Ishikawa (cell line): ENCODE measurements at regions not wholly inside any gene's neighbourhood (a gene's known extent, or its start where the extent isn't known, plus 50 kb on each side); places are given as distances from the start of the nearest gene placed in this dataset.

Experiments used
- CEBPB ChIP-seq: IDR thresholded peaks from 2 replicates; pipeline ENCODE4 v1.6.1; 2012
- CREB1 ChIP-seq: IDR thresholded peaks from 2 replicates; pipeline ENCODE4 v1.6.1; 2012; ENCODE audit warnings: low read depth
- EGR1 ChIP-seq: IDR thresholded peaks from 2 replicates; pipeline ENCODE4 v1.6.1; 2012
- EP300 ChIP-seq: IDR thresholded peaks from 2 replicates; pipeline ENCODE4 v1.6.1; 2012; ENCODE audit warnings: borderline replicate concordance
- FOXM1 ChIP-seq: IDR thresholded peaks from 2 replicates; pipeline ENCODE4 v1.6.1; 2012; ENCODE audit warnings: low read depth, borderline replicate concordance
- NFIC ChIP-seq: IDR thresholded peaks from 2 replicates; pipeline ENCODE4 v1.6.1; 2012
- RAD21 ChIP-seq: IDR thresholded peaks from 2 replicates; pipeline ENCODE4 v1.6.1; 2012; ENCODE audit warnings: low read depth
- TAF1 ChIP-seq: IDR thresholded peaks from 2 replicates; pipeline ENCODE4 v1.6.1; 2012; ENCODE audit warnings: low read depth, mild to moderate bottlenecking
- TCF12 ChIP-seq: IDR thresholded peaks from 2 replicates; pipeline ENCODE4 v1.6.1; 2012; ENCODE audit warnings: low read depth
- TEAD4 ChIP-seq: IDR thresholded peaks from 2 replicates; pipeline ENCODE4 v1.6.1; 2012
- YY1 ChIP-seq: IDR thresholded peaks from 2 replicates; pipeline ENCODE4 v1.6.1; 2012; ENCODE audit warnings: low read depth
- ZBTB7A ChIP-seq: IDR thresholded peaks from 2 replicates; pipeline ENCODE4 v1.6.1; 2012; ENCODE audit warnings: low read depth
- TF ChIP-seq, protein P1 (sequence below): IDR thresholded peaks from 2 replicates; pipeline ENCODE4 v1.6.1; 2012
- TF ChIP-seq, protein P2 (sequence below): IDR thresholded peaks from 2 replicates; pipeline ENCODE4 v1.6.1; 2012; ENCODE audit warnings: low read depth, mild to moderate bottlenecking
- TF ChIP-seq, protein P3 (sequence below): IDR thresholded peaks from 2 replicates; pipeline ENCODE4 v1.6.1; 2012

- TF ChIP-seq FOXM1, result no peak
- no peak for TF ChIP-seq TAF1
Measured at GRCh38 chr5:53287573-53287972, 178.0 kb upstream of the MOCS2 start.

GRCh38 chr5:53288511-53288910 is 179.0 kb upstream of the MOCS2 start:
- TF ChIP-seq NFIC (no peak), TEAD4 (no peak), CREB1 (no peak), ZBTB7A (no peak), TAF1 (no peak), TCF12 (no peak), RAD21 (no peak), FOXM1 (no peak), EGR1 (no peak)
- TF ChIP-seq, protein P1, sequence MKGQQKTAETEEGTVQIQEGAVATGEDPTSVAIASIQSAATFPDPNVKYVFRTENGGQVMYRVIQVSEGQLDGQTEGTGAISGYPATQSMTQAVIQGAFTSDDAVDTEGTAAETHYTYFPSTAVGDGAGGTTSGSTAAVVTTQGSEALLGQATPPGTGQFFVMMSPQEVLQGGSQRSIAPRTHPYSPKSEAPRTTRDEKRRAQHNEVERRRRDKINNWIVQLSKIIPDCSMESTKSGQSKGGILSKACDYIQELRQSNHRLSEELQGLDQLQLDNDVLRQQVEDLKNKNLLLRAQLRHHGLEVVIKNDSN, result no peak
- TF ChIP-seq, protein P2, sequence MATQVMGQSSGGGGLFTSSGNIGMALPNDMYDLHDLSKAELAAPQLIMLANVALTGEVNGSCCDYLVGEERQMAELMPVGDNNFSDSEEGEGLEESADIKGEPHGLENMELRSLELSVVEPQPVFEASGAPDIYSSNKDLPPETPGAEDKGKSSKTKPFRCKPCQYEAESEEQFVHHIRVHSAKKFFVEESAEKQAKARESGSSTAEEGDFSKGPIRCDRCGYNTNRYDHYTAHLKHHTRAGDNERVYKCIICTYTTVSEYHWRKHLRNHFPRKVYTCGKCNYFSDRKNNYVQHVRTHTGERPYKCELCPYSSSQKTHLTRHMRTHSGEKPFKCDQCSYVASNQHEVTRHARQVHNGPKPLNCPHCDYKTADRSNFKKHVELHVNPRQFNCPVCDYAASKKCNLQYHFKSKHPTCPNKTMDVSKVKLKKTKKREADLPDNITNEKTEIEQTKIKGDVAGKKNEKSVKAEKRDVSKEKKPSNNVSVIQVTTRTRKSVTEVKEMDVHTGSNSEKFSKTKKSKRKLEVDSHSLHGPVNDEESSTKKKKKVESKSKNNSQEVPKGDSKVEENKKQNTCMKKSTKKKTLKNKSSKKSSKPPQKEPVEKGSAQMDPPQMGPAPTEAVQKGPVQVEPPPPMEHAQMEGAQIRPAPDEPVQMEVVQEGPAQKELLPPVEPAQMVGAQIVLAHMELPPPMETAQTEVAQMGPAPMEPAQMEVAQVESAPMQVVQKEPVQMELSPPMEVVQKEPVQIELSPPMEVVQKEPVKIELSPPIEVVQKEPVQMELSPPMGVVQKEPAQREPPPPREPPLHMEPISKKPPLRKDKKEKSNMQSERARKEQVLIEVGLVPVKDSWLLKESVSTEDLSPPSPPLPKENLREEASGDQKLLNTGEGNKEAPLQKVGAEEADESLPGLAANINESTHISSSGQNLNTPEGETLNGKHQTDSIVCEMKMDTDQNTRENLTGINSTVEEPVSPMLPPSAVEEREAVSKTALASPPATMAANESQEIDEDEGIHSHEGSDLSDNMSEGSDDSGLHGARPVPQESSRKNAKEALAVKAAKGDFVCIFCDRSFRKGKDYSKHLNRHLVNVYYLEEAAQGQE, result no peak

- TF ChIP-seq NFIC (no peak), CREB1 (no peak), YY1 (no peak), EGR1 (no peak)
Measured at GRCh38 chr5:53291047-53291446, 181.5 kb upstream of the MOCS2 start.

DNA sequence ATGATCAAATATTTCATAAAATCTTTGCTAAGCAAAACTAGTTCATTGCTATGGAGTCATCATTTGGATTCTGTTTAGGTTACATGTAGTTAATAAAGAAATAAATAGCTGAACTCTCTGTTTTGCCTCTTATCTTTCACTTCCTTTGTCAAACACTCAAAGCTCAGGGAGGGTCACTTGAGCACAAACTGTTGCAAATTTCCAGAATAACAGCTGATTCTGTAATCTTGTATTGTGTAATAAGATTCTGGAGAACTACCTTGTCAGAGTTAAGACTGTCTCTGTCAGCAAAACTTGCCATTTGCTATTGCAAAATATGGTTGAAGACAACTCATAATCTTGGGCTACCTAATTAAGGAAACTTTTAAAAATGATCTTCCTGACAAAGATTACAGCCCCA is 182.0 kb upstream of the MOCS2 start:
- TF ChIP-seq EGR1 (no peak), NFIC (no peak), CREB1 (no peak), FOXM1 (no peak), ZBTB7A (no peak), YY1 (no peak), RAD21 (no peak), TEAD4 (no peak), EP300 (no peak), TAF1 (no peak), CEBPB (no peak), TCF12 (no peak)
- TF ChIP-seq, protein P2, result no peak
- TF ChIP-seq, protein P1, result no peak
- TF ChIP-seq, protein P3, sequence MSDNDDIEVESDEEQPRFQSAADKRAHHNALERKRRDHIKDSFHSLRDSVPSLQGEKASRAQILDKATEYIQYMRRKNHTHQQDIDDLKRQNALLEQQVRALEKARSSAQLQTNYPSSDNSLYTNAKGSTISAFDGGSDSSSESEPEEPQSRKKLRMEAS, result no peak

GRCh38 chr5:53298841-53299240 is 181.6 kb upstream of the FST start:
- TF ChIP-seq EP300, result no peak
- no peak for TF ChIP-seq RAD21
- TF ChIP-seq YY1, result no peak
- TF ChIP-seq TCF12, result no peak
- TF ChIP-seq TEAD4, result no peak
- no peak for TF ChIP-seq TAF1
- TF ChIP-seq, protein P2, result no peak
- no peak for TF ChIP-seq CREB1
- no peak for TF ChIP-seq CEBPB
- TF ChIP-seq, protein P3, result no peak
- TF ChIP-seq EGR1, result no peak
- TF ChIP-seq NFIC, result no peak
- TF ChIP-seq ZBTB7A, result no peak
- TF ChIP-seq, protein P1, result no peak
- no peak for TF ChIP-seq FOXM1
